Progenitor cell of endocrine pancreas (in vitro differentiated cells): ENCODE measurements at regions not wholly inside any gene's neighbourhood (a gene's known extent, or its start where the extent isn't known, plus 50 kb on each side); places are given as distances from the start of the nearest gene placed in this dataset.

Experiments used
- DNase-seq: peaks from one replicate; pipeline ENCODE4 v3.0.0; 2021; ENCODE audit warnings: low spot score; ENCODE audit not compliant: unreplicated experiment
- H3K27ac Mint-ChIP-seq: 2 replicates; pipeline ENCODE4 v1.8.0; 2021; ENCODE audit warnings: mild to moderate bottlenecking, moderate library complexity, mixed read lengths
- H3K27me3 Mint-ChIP-seq: 2 replicates; pipeline ENCODE4 v1.8.0; 2021; ENCODE audit warnings: mixed read lengths
- H3K36me3 Mint-ChIP-seq: 2 replicates; pipeline ENCODE4 v1.8.0; 2022; ENCODE audit warnings: mixed read lengths; ENCODE audit not compliant: insufficient read depth
- H3K4me1 Mint-ChIP-seq: 2 replicates; pipeline ENCODE4 v1.8.0; 2021; ENCODE audit warnings: low read depth, mixed read lengths
- H3K4me3 Mint-ChIP-seq: 2 replicates; pipeline ENCODE4 v1.8.0; 2021; ENCODE audit warnings: low read depth, mild to moderate bottlenecking, moderate library complexity, mixed read lengths
- H3K9me3 Mint-ChIP-seq: 2 replicates; pipeline ENCODE4 v1.8.0; 2021; ENCODE audit warnings: low read depth, mixed read lengths
- TF ChIP-seq, protein P1 (sequence below): fragments of 200-600 bp; sonication (generic); IDR thresholded peaks from one replicate; pipeline ENCODE4 v1.5.0; 2021; ENCODE audit warnings: antibody characterized with exemption, mild to moderate bottlenecking; ENCODE audit not compliant: unreplicated experiment

DNA sequence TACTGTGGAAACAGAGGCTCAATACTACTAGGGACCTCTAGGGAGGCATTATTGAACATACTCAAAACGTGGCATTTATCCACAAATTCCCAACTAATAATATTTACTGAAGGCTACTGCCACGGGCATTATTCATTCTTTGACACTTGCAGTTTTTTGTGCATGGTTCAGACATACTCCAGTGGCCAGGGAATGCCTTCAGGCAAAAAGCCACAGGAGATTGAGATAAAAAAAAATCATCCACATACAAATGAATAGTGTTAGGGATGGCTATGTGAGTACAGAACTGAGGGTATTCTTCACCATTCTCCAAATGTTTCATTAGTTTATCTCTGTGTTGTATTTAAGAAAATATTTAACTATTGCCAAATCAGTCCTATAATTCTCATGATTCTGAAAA is 974.9 kb upstream of the PIK3C3 start:
- H3K27ac Mint-ChIP-seq = no peak overlapping the region
- H3K4me1 Mint-ChIP-seq = peaks cover 2% of the 10 kb centered on the region
- no peak for DNase-seq
- TF ChIP-seq, protein P1, sequence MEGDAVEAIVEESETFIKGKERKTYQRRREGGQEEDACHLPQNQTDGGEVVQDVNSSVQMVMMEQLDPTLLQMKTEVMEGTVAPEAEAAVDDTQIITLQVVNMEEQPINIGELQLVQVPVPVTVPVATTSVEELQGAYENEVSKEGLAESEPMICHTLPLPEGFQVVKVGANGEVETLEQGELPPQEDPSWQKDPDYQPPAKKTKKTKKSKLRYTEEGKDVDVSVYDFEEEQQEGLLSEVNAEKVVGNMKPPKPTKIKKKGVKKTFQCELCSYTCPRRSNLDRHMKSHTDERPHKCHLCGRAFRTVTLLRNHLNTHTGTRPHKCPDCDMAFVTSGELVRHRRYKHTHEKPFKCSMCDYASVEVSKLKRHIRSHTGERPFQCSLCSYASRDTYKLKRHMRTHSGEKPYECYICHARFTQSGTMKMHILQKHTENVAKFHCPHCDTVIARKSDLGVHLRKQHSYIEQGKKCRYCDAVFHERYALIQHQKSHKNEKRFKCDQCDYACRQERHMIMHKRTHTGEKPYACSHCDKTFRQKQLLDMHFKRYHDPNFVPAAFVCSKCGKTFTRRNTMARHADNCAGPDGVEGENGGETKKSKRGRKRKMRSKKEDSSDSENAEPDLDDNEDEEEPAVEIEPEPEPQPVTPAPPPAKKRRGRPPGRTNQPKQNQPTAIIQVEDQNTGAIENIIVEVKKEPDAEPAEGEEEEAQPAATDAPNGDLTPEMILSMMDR = no peak
- H3K4me3 Mint-ChIP-seq = no peak overlapping the region
- H3K9me3 Mint-ChIP-seq = peaks cover 7% of the 10 kb centered on the region
- no peaks in the 10 kb centered on the region for H3K36me3 Mint-ChIP-seq
- no peaks in the 10 kb centered on the region for H3K27me3 Mint-ChIP-seq

DNA sequence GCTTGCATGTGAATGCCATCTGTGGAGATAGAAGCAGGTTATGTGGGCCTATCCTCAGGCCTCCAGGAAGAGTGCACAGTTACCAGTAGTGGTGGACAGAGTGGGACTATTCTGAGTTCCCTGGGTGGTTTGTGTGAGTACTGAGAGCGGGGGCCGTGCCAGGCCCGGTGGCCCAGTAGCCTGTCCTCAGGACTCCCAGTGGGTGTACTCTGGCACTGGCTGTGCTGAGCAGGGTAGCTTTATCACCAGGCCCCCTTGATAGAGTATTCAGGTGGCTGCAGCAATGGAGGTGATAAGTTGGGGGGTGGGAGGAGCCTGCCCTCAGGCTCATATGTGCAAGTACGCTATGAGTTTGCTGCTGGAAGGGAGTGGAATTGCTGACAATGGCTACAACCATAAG is 979.0 kb upstream of the PIK3C3 start:
- TF ChIP-seq, protein P1 = no peak
- DNase-seq = no peak
- H3K9me3 Mint-ChIP-seq = peaks cover 27% of the 10 kb centered on the region
- no peak overlapping the region for H3K27ac Mint-ChIP-seq
- H3K27me3 Mint-ChIP-seq = no peaks in the 10 kb centered on the region
- H3K36me3 Mint-ChIP-seq = peaks cover 3% of the 10 kb centered on the region
- H3K4me1 Mint-ChIP-seq = peaks cover 2% of the 10 kb centered on the region
- no peak overlapping the region for H3K4me3 Mint-ChIP-seq

DNA sequence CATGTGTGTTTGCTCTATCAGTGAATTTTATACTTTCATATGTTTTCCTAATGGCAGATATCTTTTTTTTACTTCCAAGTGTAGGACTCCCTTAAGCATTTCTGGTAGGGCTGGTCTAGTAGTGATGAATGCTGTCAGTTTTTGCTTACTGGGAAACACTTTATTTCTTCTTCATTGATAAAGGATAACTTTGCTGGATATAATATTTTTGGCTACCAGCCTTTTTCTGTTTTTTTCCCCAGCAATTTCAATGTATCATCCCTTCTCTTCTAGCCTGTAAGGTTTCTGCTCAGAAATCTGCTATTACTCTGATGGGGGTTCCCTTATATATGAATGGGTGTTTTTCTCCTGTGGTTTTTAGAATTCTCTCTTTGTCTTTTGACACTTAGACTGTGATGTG is 980.6 kb upstream of the PIK3C3 start:
- H3K4me3 Mint-ChIP-seq = no peak overlapping the region
- H3K9me3 Mint-ChIP-seq = peaks cover 27% of the 10 kb centered on the region
- peaks cover 2% of the 10 kb centered on the region for H3K4me1 Mint-ChIP-seq
- TF ChIP-seq, protein P1 = no peak
- no peaks in the 10 kb centered on the region for H3K27me3 Mint-ChIP-seq
- DNase-seq = no peak
- peaks cover 3% of the 10 kb centered on the region for H3K36me3 Mint-ChIP-seq
- H3K27ac Mint-ChIP-seq = no peak overlapping the region

DNA sequence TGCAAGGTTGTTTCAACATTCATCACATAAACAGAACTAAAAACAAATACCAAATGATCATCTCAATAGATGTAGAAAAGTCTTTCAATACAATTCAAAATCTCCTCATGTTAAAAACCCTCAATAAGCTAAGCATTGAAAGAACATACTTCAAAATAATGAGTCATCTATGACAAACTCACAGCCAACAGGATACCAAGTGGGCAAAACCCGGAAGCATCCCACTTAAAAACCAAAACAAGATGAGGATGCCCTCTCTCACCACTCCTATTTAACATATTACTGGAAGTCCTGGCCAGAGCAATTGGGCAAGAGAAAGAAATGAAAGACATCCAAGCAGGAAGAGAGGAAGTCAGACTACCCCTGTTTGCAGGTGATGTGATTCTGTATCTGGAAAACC is 992.2 kb upstream of the PIK3C3 start:
- H3K4me1 Mint-ChIP-seq = no peaks in the 10 kb centered on the region
- peaks cover 8% of the 10 kb centered on the region for H3K9me3 Mint-ChIP-seq
- TF ChIP-seq, protein P1 = no peak
- DNase-seq = no peak
- no peak overlapping the region for H3K27ac Mint-ChIP-seq
- no peaks in the 10 kb centered on the region for H3K27me3 Mint-ChIP-seq
- no peak overlapping the region for H3K4me3 Mint-ChIP-seq
- no peaks in the 10 kb centered on the region for H3K36me3 Mint-ChIP-seq

DNA sequence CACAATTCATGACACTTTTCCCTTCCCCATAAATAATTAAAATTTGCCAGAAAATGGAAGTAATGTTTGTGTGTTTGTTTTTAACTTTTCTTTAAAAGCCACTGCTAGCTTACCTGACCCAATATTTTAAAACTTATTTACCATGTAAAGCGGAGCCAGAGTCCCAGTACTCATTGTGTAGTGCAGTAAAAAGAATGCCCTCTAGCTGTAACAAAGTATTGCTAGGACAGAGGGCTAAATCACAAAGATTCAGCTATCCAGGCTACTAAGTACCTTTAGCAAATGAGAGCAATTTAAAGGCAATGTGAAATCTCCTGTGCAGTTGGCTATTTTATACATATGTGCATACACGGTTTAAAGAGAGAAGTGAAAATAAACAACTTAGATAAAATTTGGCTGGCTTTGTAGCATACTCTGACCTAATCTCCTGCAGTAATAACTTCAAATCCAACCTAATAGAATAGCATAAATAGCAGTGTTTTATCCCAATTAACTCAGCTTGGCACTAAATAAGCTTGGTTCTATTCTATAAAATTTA is 997.4 kb upstream of the PIK3C3 start:
- Mint-ChIP-seq H3K4me1 (peaks cover 6% of the 10 kb centered on the region), H3K27ac (no peak overlapping the region), H3K4me3 (no peak overlapping the region), H3K9me3 (peaks cover 4% of the 10 kb centered on the region), H3K27me3 (no peaks in the 10 kb centered on the region), H3K36me3 (no peaks in the 10 kb centered on the region)
- TF ChIP-seq, protein P1 = no peak
- DNase-seq = no peak
